ENCODE measurements at regions not wholly inside any gene's neighbourhood (a gene's known extent, or its start where the extent isn't known, plus 50 kb on each side); places are given as distances from the start of the nearest gene placed in this dataset.

DNA sequence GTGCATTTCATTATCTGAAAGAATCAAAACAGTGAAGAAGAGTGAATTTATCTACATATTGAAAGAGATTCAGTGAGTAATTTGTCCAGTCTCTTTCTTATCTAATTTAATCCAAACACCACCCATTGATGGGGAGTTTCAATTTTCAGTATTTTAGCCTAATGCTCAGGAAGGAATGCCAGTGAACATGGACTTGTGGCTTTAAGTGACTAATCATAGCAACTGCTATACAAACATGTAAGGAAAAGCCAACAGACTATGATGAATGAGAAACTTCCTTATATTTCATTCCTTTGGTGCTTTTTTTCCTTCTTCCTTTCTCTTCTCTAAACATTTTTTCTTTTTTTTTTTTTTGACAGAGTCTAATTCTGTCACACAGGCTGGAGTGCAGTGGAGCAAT, 885.8 kb downstream of the KCNJ2 start:
- Histone ChIP-seq H3K4me2 (ENCODE audit: low read length) (no peak overlapping the region), H3K27ac (ENCODE audit: low read length) (no peak overlapping the region), H3K27me3 (ENCODE audit: low read length) (no peaks in the 10 kb centered on the region), H3F3A (ENCODE audit: low read length, unreplicated experiment) (no peaks in the 10 kb centered on the region), H3K79me2 (ENCODE audit: low read length) (no peaks in the 10 kb centered on the region), H3K4me1 (ENCODE audit: insufficient read depth, low read length) (no peaks in the 10 kb centered on the region), H2AFZ (ENCODE audit: low read length) (no peak overlapping the region), H3K9ac (ENCODE audit: low read length) (no peak overlapping the region), H3K9me3 (ENCODE audit: low read length) (no peaks in the 10 kb centered on the region), H3K4me3 (ENCODE audit: low read length) (no peak overlapping the region), H3K36me3 (ENCODE audit: low read depth, low read length) (no peaks in the 10 kb centered on the region), H4K20me1 (ENCODE audit: low read length) (no peaks in the 10 kb centered on the region), H3K9me2 (replicated peaks; ENCODE audit: low read length) (no peaks in the 10 kb centered on the region)
- TF ChIP-seq EZH2phosphoT487 (IDR thresholded peaks at IDR 0.05; ENCODE audit: borderline replicate concordance, low read length), result no peak
- TF ChIP-seq, protein P1, sequence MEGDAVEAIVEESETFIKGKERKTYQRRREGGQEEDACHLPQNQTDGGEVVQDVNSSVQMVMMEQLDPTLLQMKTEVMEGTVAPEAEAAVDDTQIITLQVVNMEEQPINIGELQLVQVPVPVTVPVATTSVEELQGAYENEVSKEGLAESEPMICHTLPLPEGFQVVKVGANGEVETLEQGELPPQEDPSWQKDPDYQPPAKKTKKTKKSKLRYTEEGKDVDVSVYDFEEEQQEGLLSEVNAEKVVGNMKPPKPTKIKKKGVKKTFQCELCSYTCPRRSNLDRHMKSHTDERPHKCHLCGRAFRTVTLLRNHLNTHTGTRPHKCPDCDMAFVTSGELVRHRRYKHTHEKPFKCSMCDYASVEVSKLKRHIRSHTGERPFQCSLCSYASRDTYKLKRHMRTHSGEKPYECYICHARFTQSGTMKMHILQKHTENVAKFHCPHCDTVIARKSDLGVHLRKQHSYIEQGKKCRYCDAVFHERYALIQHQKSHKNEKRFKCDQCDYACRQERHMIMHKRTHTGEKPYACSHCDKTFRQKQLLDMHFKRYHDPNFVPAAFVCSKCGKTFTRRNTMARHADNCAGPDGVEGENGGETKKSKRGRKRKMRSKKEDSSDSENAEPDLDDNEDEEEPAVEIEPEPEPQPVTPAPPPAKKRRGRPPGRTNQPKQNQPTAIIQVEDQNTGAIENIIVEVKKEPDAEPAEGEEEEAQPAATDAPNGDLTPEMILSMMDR (conservative IDR thresholded peaks at IDR 0.05; ENCODE audit: low read depth, low read length), result no peak
- no peak for TF ChIP-seq EZH2 (IDR thresholded peaks at IDR 0.05; ENCODE audit: low read length, unreplicated experiment)
- ChIA-PET CTCF (no interaction called here), POLR2A (ENCODE audit: unreplicated experiment) (no interaction called here)
- ATAC-seq (peak; percentile 54; the same call in 1 of the 2 replicates), DNase-seq (peak; percentile 39)
- intact Hi-C loops (cut with micrococcal nuclease), result no loop called here
- BruUV-seq (replicated peaks), result no TSS peak

DNA sequence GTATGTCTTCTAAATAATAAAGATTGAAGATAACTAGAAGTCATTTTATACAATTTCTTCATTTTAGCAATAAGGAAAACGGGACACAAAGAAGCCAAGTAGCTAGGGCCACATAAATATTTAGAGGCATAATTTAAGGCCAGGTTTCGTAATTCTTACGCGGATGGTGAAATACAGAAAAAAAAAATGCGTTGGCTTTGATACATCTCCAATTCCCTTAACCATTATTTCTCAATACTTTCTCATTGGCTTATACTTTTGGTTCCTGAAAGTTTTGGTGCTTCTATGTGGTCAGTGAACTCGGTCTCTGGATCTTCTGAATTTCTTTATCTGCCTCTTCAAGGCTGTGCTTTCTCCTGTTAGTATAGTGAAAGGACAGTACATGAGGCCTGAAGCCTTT, 888.1 kb downstream of the KCNJ2 start:
- H4K20me1 ChIP-seq (ENCODE audit: low read length), result no peaks in the 10 kb centered on the region
- no TSS peak for BruUV-seq (replicated peaks)
- H3K27me3 ChIP-seq (ENCODE audit: low read length), result no peaks in the 10 kb centered on the region
- 0 out of 2 replicates have a peak, but pooled peaks cover 3% of the 10 kb centered on the region for H3K9me2 ChIP-seq (replicated peaks; ENCODE audit: low read length)
- no peak overlapping the region for H3K4me2 ChIP-seq (ENCODE audit: low read length)
- no peaks in the 10 kb centered on the region for H3K36me3 ChIP-seq (ENCODE audit: low read depth, low read length)
- TF ChIP-seq, protein P1 (conservative IDR thresholded peaks at IDR 0.05; ENCODE audit: low read depth, low read length), result no peak
- no peak for TF ChIP-seq EZH2phosphoT487 (IDR thresholded peaks at IDR 0.05; ENCODE audit: borderline replicate concordance, low read length)
- TF ChIP-seq EZH2 (IDR thresholded peaks at IDR 0.05; ENCODE audit: low read length, unreplicated experiment), result no peak
- ChIA-PET CTCF (no interaction called here), POLR2A (ENCODE audit: unreplicated experiment) (no interaction called here)
- no peak overlapping the region for H3K4me3 ChIP-seq (ENCODE audit: low read length)
- H3K9me3 ChIP-seq (ENCODE audit: low read length), result no peaks in the 10 kb centered on the region
- no peak overlapping the region for H2AFZ ChIP-seq (ENCODE audit: low read length)
- H3K79me2 ChIP-seq (ENCODE audit: low read length), result no peaks in the 10 kb centered on the region
- no peak overlapping the region for H3K9ac ChIP-seq (ENCODE audit: low read length)
- H3F3A ChIP-seq (ENCODE audit: low read length, unreplicated experiment), result no peaks in the 10 kb centered on the region
- H3K4me1 ChIP-seq (ENCODE audit: insufficient read depth, low read length), result no peaks in the 10 kb centered on the region
- no peak overlapping the region for H3K27ac ChIP-seq (ENCODE audit: low read length)
- ATAC-seq (no peak), DNase-seq (no peak)
- intact Hi-C loops (cut with micrococcal nuclease), result no loop called here

DNA sequence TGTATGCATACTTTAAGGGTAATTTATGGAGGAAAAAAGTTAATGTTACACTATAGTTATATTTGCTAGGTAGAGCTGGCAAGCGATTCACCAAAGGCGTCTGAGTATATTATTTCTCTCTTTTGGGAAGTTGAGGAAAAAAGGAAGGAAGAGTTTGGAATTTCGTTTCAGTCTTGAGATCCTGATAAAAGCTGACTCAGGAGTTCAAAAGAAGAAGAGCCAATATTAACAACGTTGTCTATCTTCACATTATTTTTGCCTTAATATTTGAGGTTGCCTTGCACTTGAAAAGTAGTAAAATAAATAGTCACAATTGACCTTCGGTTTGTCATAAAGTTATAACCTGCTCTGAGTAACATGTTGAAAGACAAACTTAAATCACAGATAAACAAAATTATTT, 888.6 kb downstream of the KCNJ2 start:
- BruUV-seq (replicated peaks), result no TSS peak
- no peaks in the 10 kb centered on the region for H3K9me3 ChIP-seq (ENCODE audit: low read length)
- no peaks in the 10 kb centered on the region for H4K20me1 ChIP-seq (ENCODE audit: low read length)
- no peak overlapping the region for H2AFZ ChIP-seq (ENCODE audit: low read length)
- H3F3A ChIP-seq (ENCODE audit: low read length, unreplicated experiment), result no peaks in the 10 kb centered on the region
- H3K4me2 ChIP-seq (ENCODE audit: low read length), result no peak overlapping the region
- no peak overlapping the region for H3K4me3 ChIP-seq (ENCODE audit: low read length)
- intact Hi-C loops (cut with micrococcal nuclease), result no loop called here
- no peak for ATAC-seq
- H3K36me3 ChIP-seq (ENCODE audit: low read depth, low read length), result no peaks in the 10 kb centered on the region
- POLR2A ChIA-PET (ENCODE audit: unreplicated experiment), result no interaction called here
- no peak for TF ChIP-seq EZH2 (IDR thresholded peaks at IDR 0.05; ENCODE audit: low read length, unreplicated experiment)
- no peak for TF ChIP-seq EZH2phosphoT487 (IDR thresholded peaks at IDR 0.05; ENCODE audit: borderline replicate concordance, low read length)
- TF ChIP-seq, protein P1 (conservative IDR thresholded peaks at IDR 0.05; ENCODE audit: low read depth, low read length), result no peak
- no peaks in the 10 kb centered on the region for H3K4me1 ChIP-seq (ENCODE audit: insufficient read depth, low read length)
- H3K79me2 ChIP-seq (ENCODE audit: low read length), result no peaks in the 10 kb centered on the region
- no peak for DNase-seq
- CTCF ChIA-PET, result no interaction called here
- no peak overlapping the region for H3K27ac ChIP-seq (ENCODE audit: low read length)
- H3K9ac ChIP-seq (ENCODE audit: low read length), result no peak overlapping the region
- H3K9me2 ChIP-seq (replicated peaks; ENCODE audit: low read length), result 0 out of 2 replicates have a peak, but pooled peaks cover 3% of the 10 kb centered on the region
- no peaks in the 10 kb centered on the region for H3K27me3 ChIP-seq (ENCODE audit: low read length)
